NT2/D1 (cell line): ENCODE measurements at regions not wholly inside any gene's neighbourhood (a gene's known extent, or its start where the extent isn't known, plus 50 kb on each side); places are given as distances from the start of the nearest gene placed in this dataset.
"Not testable (repeated sequence)": the region's sequence is repeated elsewhere in the genome, so short reads cannot be mapped to it uniquely, and the experiment has no call there.

Experiments
- SUZ12 ChIP-seq: IDR thresholded peaks from 2 replicates; pipeline ENCODE4 v1.6.1; 2011; ENCODE audit not compliant: insufficient read length, insufficient read depth; ENCODE audit errors: extremely low read depth
- YY1 ChIP-seq: IDR thresholded peaks from 2 replicates; pipeline ENCODE4 v1.6.1; 2011; ENCODE audit not compliant: insufficient read length, insufficient read depth

DNA sequence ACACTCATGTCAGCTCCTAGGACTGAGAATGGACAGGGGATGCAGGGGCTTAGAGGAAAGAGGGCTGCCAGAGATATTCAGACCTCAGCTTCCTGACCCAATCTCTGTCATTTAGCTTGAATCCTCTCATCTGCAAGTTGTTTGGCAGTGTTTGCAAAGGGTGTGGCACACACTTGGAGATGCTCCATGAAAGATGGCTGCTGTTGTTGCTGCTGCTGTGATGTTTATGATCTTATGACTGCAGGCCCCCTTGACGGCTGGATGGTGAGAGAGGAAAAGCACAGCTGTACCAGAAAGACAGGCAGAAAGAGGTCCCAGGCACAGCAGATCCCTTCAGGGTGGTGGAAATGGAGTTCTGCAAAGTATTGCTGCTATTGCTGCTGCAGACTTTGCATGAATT, 80.7 kb downstream of the TRIM43 start:
- TF ChIP-seq YY1, SUZ12: not testable (repeated sequence)
